GM19351 (cell line): ENCODE measurements at regions not wholly inside any gene's neighbourhood (a gene's known extent, or its start where the extent isn't known, plus 50 kb on each side); places are given as distances from the start of the nearest gene placed in this dataset.
"Not testable (repeated sequence)": the region's sequence is repeated elsewhere in the genome, so short reads cannot be mapped to it uniquely, and the experiment has no call there.

Experiments used
- ATAC-seq: cut with Tn5 transposase; IDR thresholded peaks from one replicate; pipeline ENCODE4 v1.9.1; 2021; ENCODE audit warnings: mild to moderate bottlenecking, moderate library complexity; ENCODE audit not compliant: unreplicated experiment

GRCh38 chr6:26232306-26232939, 132.6 kb upstream of the BTN3A2 start:
- no peak for ATAC-seq

- peak; percentile 12 for ATAC-seq
Observed at GRCh38 chr6:26232940-26233648, 131.9 kb upstream of the BTN3A2 start.

GRCh38 chr6:26233649-26234420, 131.2 kb upstream of the BTN3A2 start:
- peak; percentile 36 for ATAC-seq

GRCh38 chr6:26234421-26235301, 130.3 kb upstream of the BTN3A2 start:
- ATAC-seq, result peak; percentile 56

GRCh38 chr6:26235302-26235670, 129.7 kb upstream of the BTN3A2 start:
- ATAC-seq, result no peak

GRCh38 chr6:26239415-26239814, 125.6 kb upstream of the BTN3A2 start:
- not testable (repeated sequence) for ATAC-seq

GRCh38 chr6:26240157-26241032, 124.6 kb upstream of the BTN3A2 start:
- ATAC-seq, result peak; percentile 53

GRCh38 chr6:26241033-26241895, 123.7 kb upstream of the BTN3A2 start:
- peak; percentile 18 for ATAC-seq

- ATAC-seq, result no peak
Observed at GRCh38 chr6:26243132-26243531, 121.9 kb upstream of the BTN3A2 start.

- ATAC-seq, result no peak
Observed at GRCh38 chr6:26243752-26244151, 121.2 kb upstream of the BTN3A2 start.

- no peak for ATAC-seq
Observed at GRCh38 chr6:26246058-26246457, 118.9 kb upstream of the BTN3A2 start.

- no peak for ATAC-seq
Observed at GRCh38 chr6:26246553-26246952, 118.4 kb upstream of the BTN3A2 start.

- ATAC-seq, result peak; percentile 19
Observed at GRCh38 chr6:26249707-26249956, 115.4 kb upstream of the BTN3A2 start.

- peak; percentile 53 for ATAC-seq
Observed at GRCh38 chr6:26249957-26250697, 114.9 kb upstream of the BTN3A2 start.

- ATAC-seq, result no peak
Observed at GRCh38 chr6:26250698-26251044, 114.3 kb upstream of the BTN3A2 start.

- peak; percentile 55 for ATAC-seq
Observed at GRCh38 chr6:26251354-26252076, 113.5 kb upstream of the BTN3A2 start.

GRCh38 chr6:26252077-26252472, 112.9 kb upstream of the BTN3A2 start:
- ATAC-seq, result no peak

GRCh38 chr6:26254724-26255123, 110.3 kb upstream of the BTN3A2 start:
- no peak for ATAC-seq
